ENCODE measurements at regions not wholly inside any gene's neighbourhood (a gene's known extent, or its start where the extent isn't known, plus 50 kb on each side); places are given as distances from the start of the nearest gene placed in this dataset.
"Not testable (repeated sequence)": the region's sequence is repeated elsewhere in the genome, so short reads cannot be mapped to it uniquely, and the experiment has no call there.

DNA sequence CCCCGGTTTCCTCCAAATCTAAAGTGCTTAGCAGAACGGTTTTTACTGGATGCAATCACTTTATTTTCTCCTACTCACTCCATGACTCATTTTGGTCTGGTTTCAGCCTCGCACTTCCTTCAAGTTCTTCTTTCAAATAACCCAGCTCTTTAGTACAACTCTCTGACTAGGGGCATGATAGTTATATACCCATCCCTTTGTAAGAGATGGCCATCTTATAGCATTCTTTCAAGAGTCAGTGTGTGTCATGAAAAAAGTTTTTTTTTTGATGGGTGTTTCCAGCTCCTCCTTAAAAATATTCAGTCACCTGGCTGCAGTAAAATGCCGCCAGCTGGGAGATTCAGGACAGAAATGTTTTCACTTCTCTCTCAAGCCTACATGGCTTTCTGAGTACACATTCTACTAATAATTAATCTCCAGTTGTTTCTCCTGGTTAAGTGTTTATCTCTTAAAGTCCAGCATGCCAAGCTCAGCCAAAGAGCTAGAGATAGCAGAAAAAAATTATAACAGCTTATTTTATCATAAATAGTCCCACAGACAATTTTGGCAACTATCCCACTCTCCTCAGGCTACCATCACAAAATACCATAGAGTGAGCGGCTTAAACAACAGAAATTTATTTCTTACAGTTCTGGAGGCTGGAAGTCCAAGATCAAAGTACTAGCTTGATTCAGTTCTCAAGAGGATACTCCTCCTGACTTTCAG lies 139.3 kb downstream of the GASK1B start:
- Histone ChIP-seq H3K27ac (peak overlapping the region in 3 of 4 donors; percentile 4 to 43 (median 42)), H3K4me3 (no peak overlapping the region), H3K27me3 (no peaks in the 10 kb centered on the region), H3K36me3 (no peaks in the 10 kb centered on the region), H3K4me1 (no peaks in the 10 kb centered on the region), H3K9me3 (no peaks in the 10 kb centered on the region)
- DNase-seq = no peak
- WGBS, 2 donors = 40 to 51% methylated on average over 5 of the region's 5 CpGs
- no peak for TF ChIP-seq POLR2A (IDR thresholded peaks at IDR 0.05)
- intact Hi-C loops (cut with DNase I) = no loop called here

DNA sequence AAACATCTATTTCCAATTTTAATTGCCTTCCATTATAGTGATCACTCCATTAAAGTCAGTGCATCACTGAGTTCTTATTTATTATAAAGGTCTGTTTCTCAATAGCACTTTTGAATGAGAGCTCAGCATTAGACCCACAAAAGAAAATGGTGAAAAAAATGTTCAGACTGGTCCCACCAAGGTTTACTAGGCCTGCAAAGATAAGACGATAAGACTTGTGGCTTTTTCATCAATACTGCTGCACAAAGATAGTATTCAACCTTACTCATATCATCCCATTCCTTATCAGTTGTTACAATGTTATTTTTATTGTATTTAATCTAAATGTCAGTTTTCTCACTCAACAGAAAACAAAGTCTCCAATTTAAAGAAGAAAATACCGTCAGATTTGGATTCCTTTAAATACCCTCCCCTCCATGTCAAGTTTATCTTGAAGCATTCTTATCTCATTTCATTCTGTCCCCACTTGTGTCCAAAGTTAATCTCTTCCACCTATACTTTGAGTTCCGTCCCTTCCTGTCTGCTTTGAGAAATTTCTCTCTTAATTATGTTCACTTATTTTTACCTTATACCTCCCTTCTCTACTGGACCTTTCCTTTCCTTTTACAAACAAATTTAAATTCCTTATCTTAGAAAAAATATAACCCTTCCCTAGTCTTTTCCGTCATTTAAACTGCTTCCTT lies 140.0 kb downstream of the GASK1B start:
- DNase-seq = no peak
- 59 to 61% methylated on average over 4 of the region's 4 CpGs for WGBS, 2 donors
- intact Hi-C loops (cut with DNase I) = no loop called here
- Histone ChIP-seq H3K27ac (peak overlapping the region in 3 of 4 donors; percentile 4 to 43 (median 42)), H3K27me3 (no peaks in the 10 kb centered on the region), H3K4me1 (no peaks in the 10 kb centered on the region), H3K36me3 (no peaks in the 10 kb centered on the region), H3K9me3 (no peaks in the 10 kb centered on the region), H3K4me3 (no peak overlapping the region)
- TF ChIP-seq POLR2A (IDR thresholded peaks at IDR 0.05) = no peak
- TF ChIP-seq, protein P1, sequence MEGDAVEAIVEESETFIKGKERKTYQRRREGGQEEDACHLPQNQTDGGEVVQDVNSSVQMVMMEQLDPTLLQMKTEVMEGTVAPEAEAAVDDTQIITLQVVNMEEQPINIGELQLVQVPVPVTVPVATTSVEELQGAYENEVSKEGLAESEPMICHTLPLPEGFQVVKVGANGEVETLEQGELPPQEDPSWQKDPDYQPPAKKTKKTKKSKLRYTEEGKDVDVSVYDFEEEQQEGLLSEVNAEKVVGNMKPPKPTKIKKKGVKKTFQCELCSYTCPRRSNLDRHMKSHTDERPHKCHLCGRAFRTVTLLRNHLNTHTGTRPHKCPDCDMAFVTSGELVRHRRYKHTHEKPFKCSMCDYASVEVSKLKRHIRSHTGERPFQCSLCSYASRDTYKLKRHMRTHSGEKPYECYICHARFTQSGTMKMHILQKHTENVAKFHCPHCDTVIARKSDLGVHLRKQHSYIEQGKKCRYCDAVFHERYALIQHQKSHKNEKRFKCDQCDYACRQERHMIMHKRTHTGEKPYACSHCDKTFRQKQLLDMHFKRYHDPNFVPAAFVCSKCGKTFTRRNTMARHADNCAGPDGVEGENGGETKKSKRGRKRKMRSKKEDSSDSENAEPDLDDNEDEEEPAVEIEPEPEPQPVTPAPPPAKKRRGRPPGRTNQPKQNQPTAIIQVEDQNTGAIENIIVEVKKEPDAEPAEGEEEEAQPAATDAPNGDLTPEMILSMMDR (IDR thresholded peaks at IDR 0.05) = no peak

DNA sequence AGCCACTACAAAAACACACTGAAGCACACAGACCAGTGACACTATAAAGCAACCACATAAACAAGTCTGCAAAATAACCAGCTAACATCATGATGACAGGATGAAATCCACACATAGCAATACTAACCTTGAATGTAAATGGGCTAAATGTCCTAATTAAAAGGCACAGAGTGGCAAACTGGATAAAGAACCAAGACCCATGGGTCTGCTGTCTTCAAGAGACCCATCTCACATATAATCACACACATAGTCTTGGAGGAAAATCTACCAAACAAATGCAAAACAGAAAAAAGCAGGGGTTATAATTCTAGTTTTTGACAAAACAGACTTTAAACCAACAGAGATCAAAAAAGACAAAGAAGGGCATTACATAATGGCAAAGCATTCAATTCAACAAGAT lies 144.4 kb downstream of the GASK1B start:
- H3K9me3 ChIP-seq; H3K27me3 ChIP-seq; intact Hi-C loops (cut with DNase I); H3K4me1 ChIP-seq; H3K4me3 ChIP-seq; H3K36me3 ChIP-seq; DNase-seq; H3K27ac ChIP-seq: not testable (repeated sequence)

DNA sequence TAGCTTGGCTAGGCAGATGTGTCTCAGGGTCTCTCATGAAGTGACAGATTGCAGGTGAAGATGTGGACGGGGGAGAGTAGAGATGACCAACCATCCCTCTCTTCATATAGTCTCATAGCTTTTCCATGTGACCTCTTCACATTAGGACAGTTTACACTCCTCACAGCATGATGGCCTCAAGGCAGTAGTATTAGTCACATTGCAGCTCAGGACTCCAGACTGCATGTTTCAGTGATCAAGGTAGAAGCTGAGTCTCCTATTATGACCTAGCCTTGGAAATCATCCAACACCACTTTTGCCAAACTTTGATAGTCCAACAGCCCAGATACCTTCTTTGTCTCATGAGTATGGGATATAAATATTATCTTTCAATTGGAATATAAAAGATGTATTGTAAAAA lies 147.7 kb downstream of the GASK1B start:
- Histone ChIP-seq H3K36me3 (no peaks in the 10 kb centered on the region), H3K4me1 (peaks cover 0 to 13% (median 9%) of the 10 kb centered on the region in 3 donors), H3K27ac (no peak overlapping the region), H3K4me3 (no peak overlapping the region), H3K27me3 (no peaks in the 10 kb centered on the region), H3K9me3 (no peaks in the 10 kb centered on the region)
- intact Hi-C loops (cut with DNase I) = no loop called here
- DNase-seq = no peak
- 78 to 94% methylated on average over 1 of the region's 1 CpG for WGBS, 2 donors
- no peak for TF ChIP-seq POLR2A (IDR thresholded peaks at IDR 0.05)
- TF ChIP-seq, protein P1 (IDR thresholded peaks at IDR 0.05) = no peak

DNA sequence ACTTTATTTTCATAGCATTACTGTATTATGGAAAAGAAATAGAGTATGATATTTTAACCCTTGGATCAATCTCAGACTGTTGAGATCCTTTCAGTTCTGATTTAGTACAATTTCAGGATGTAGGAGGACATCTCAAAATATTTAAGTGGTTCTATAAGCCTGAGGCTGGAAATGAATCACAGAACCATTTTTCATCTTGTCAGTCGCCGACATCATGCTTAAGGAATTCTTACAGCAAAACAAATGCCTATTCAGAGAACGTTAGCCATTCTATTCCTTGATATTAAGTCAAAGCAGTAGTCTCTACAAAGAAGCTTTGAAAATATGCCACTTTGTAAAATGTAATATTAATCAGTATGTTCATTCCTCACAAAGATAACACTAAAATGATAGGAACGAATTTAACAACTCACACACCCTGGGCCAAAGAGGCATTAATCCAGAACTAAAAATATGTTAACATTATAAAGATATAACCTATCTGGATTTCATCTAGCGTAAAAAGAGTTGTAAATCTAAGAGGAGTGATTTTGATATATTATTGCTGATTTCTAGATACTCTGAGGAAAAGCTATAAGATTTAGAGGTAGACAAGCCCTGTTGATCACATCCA lies 152.0 kb downstream of the GASK1B start:
- no peaks in the 10 kb centered on the region for H3K36me3 ChIP-seq
- no peak for TF ChIP-seq POLR2A (IDR thresholded peaks at IDR 0.05)
- TF ChIP-seq, protein P1 (IDR thresholded peaks at IDR 0.05) = no peak
- H3K4me1 ChIP-seq = peaks cover 0 to 15% (median 11%) of the 10 kb centered on the region in 3 donors
- intact Hi-C loops (cut with DNase I) = no loop called here
- 27 to 29% methylated on average over 5 of the region's 5 CpGs for WGBS, 2 donors
- H3K27me3 ChIP-seq = no peaks in the 10 kb centered on the region
- no peaks in the 10 kb centered on the region for H3K9me3 ChIP-seq
- H3K27ac ChIP-seq = peak overlapping the region in 3 of 4 donors; percentile 30 to 55 (median 31)
- no peak overlapping the region for H3K4me3 ChIP-seq
- DNase-seq = no peak

DNA sequence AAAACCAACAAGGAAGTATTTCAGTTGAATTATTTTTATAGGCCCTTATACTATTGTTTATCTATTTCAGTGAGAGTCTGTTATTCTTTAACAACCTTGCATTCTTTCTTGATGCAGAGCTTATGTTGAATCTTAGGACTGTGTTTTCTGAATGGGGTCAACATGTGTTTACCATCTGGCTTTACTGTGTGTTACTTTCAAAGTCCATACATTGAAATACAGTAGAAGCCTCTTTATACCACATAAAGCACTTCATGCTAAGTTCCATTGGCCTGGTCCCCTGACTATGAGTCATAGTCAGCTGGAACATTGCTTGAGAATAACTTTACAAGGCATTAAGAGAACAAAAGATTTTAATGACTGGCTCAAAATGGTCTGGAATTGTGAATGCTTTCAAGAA lies 152.6 kb downstream of the GASK1B start:
- Histone ChIP-seq H3K4me3 (no peak overlapping the region), H3K9me3 (no peaks in the 10 kb centered on the region), H3K4me1 (peaks cover 0 to 15% (median 11%) of the 10 kb centered on the region in 3 donors), H3K27me3 (no peaks in the 10 kb centered on the region), H3K36me3 (no peaks in the 10 kb centered on the region), H3K27ac (peak overlapping the region in 3 of 4 donors; percentile 30 to 55 (median 31))
- no peak for DNase-seq
- no peak for TF ChIP-seq POLR2A (IDR thresholded peaks at IDR 0.05)
- TF ChIP-seq, protein P1 (IDR thresholded peaks at IDR 0.05) = no peak
- intact Hi-C loops (cut with DNase I) = no loop called here

All from esophagus squamous epithelium (tissue), 5 donors.